ENCODE measurements at regions not wholly inside any gene's neighbourhood (a gene's known extent, or its start where the extent isn't known, plus 50 kb on each side); places are given as distances from the start of the nearest gene placed in this dataset.

DNA sequence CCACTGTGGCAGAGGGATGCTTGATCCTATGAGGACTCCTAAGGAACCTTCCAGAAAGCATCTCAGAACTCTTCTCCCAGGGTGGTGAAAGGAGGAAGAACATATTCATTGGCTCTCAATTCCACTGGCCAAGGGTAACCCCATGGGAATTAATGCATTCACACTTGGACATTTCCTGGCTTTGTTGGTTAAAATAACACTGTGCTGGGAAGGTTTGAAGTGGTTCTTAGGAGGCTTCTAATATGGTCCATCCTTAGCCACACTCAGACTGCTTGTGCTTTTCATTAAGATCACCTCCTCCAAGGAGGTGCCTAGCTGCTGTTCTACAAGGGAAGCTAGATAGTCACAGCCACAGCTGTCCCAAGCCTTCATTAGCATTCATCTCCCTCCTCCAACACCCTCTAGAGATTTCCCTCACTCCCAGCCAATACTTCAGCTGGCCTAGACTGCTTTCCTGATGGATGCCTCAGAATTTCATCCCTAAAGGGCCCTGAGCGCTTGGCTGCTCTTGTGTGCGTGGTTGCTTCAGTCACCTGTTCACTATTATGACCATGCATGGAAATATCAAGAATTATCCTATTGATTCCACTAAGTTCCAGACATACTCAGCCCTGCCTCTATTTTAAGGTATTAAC lies 544.4 kb downstream of the PLPP3 start:
- TF ChIP-seq, protein P1, sequence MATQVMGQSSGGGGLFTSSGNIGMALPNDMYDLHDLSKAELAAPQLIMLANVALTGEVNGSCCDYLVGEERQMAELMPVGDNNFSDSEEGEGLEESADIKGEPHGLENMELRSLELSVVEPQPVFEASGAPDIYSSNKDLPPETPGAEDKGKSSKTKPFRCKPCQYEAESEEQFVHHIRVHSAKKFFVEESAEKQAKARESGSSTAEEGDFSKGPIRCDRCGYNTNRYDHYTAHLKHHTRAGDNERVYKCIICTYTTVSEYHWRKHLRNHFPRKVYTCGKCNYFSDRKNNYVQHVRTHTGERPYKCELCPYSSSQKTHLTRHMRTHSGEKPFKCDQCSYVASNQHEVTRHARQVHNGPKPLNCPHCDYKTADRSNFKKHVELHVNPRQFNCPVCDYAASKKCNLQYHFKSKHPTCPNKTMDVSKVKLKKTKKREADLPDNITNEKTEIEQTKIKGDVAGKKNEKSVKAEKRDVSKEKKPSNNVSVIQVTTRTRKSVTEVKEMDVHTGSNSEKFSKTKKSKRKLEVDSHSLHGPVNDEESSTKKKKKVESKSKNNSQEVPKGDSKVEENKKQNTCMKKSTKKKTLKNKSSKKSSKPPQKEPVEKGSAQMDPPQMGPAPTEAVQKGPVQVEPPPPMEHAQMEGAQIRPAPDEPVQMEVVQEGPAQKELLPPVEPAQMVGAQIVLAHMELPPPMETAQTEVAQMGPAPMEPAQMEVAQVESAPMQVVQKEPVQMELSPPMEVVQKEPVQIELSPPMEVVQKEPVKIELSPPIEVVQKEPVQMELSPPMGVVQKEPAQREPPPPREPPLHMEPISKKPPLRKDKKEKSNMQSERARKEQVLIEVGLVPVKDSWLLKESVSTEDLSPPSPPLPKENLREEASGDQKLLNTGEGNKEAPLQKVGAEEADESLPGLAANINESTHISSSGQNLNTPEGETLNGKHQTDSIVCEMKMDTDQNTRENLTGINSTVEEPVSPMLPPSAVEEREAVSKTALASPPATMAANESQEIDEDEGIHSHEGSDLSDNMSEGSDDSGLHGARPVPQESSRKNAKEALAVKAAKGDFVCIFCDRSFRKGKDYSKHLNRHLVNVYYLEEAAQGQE (IDR thresholded peaks at IDR 0.05; ENCODE audit: low read depth): no peak
- TF ChIP-seq CEBPB (IDR thresholded peaks at IDR 0.05) (no peak), ZBTB7A (IDR thresholded peaks at IDR 0.05; ENCODE audit: low read depth) (no peak), RAD21 (IDR thresholded peaks at IDR 0.05; ENCODE audit: low read depth) (no peak), MAX (IDR thresholded peaks at IDR 0.05) (no peak), EP300 (IDR thresholded peaks at IDR 0.05; ENCODE audit: borderline replicate concordance) (no peak), TCF12 (IDR thresholded peaks at IDR 0.05; ENCODE audit: low read depth) (no peak), TAF1 (IDR thresholded peaks at IDR 0.05; ENCODE audit: low read depth) (no peak), YY1 (IDR thresholded peaks at IDR 0.05; ENCODE audit: low read depth) (no peak), FOXM1 (IDR thresholded peaks at IDR 0.05; ENCODE audit: borderline replicate concordance, low read depth) (no peak), NFIC (IDR thresholded peaks at IDR 0.05) (no peak), EGR1 (IDR thresholded peaks at IDR 0.05) (no peak), TEAD4 (IDR thresholded peaks at IDR 0.05) (no peak)
- TF ChIP-seq, protein P2, sequence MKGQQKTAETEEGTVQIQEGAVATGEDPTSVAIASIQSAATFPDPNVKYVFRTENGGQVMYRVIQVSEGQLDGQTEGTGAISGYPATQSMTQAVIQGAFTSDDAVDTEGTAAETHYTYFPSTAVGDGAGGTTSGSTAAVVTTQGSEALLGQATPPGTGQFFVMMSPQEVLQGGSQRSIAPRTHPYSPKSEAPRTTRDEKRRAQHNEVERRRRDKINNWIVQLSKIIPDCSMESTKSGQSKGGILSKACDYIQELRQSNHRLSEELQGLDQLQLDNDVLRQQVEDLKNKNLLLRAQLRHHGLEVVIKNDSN (IDR thresholded peaks at IDR 0.05): no peak
